Vagina (tissue), 2 donors: ENCODE measurements at regions not wholly inside any gene's neighbourhood (a gene's known extent, or its start where the extent isn't known, plus 50 kb on each side); places are given as distances from the start of the nearest gene placed in this dataset.

ENCODE experiments used
- DNase-seq, 2 donors: peaks; one replicate each; pipeline ENCODE4 v3.0.0-alpha.2; 2017; ENCODE audit errors: extremely low spot score in 2 of 2
- H3K27ac ChIP-seq: fragments of 200-600 bp; sonication (generic); one replicate; pipeline ENCODE4 v1.5.1; 2019
- H3K27me3 ChIP-seq: fragments of 200-600 bp; sonication (generic); one replicate; pipeline ENCODE4 v1.5.1; 2019
- H3K36me3 ChIP-seq, 2 donors: fragments of 200-600 bp; sonication (generic); one replicate each; pipeline ENCODE4 v1.5.1; 2017 to 2019
- H3K4me1 ChIP-seq: fragments of 200-600 bp; sonication (generic); one replicate; pipeline ENCODE4 v1.5.1; 2019
- H3K4me3 ChIP-seq, 2 donors: fragments of 200-600 bp; sonication (generic); 1 replicate in 1 of 2; 2 replicates in 1 of 2; pipeline ENCODE4 v1.5.1; 2016 to 2019
- H3K9me3 ChIP-seq: fragments of 200-600 bp; sonication (generic); one replicate; pipeline ENCODE4 v1.5.1; 2019
- CTCF ChIP-seq, 3 experiments: fragments of 450-650 bp in 2 of 3; fragments of 200-600 bp in 1 of 3; sonication (generic) in 1 of 3; IDR thresholded peaks; one replicate each; pipeline ENCODE4 v1.5.1; 2017 to 2019; ENCODE audit warnings: antibody characterized with exemption in 3 of 3, mild to moderate bottlenecking in 2 of 3, moderate library complexity in 2 of 3
- POLR2A ChIP-seq, 2 donors: fragments of 450-650 bp; IDR thresholded peaks; one replicate each; pipeline ENCODE4 v1.6.1; 2017; ENCODE audit warnings: antibody characterized with exemption in 2 of 2, mild to moderate bottlenecking in 2 of 2, moderate library complexity in 2 of 2
- POLR2AphosphoS5 ChIP-seq, 2 donors: sonication (generic); formaldehyde crosslinking; IDR thresholded peaks; one replicate each; pipeline ENCODE4 v1.9.0; 2017; ENCODE audit warnings: antibody characterized with exemption in 2 of 2, mild to moderate bottlenecking in 2 of 2, low read depth in 1 of 2; ENCODE audit not compliant: insufficient read depth in 1 of 2
- intact Hi-C: fragments of 100-400 bp; cut with DNase I; formaldehyde crosslinking; loops from one replicate; pipeline ENCODE4 v1.15.1; 2023

- no peaks in the 10 kb centered on the region for H3K36me3 ChIP-seq
- H3K9me3 ChIP-seq, result no peaks in the 10 kb centered on the region
- peak in 1 of 2 donors; percentile 64 for DNase-seq
- H3K4me3 ChIP-seq, result no peak overlapping the region
- no peak overlapping the region for H3K27ac ChIP-seq
- TF ChIP-seq POLR2AphosphoS5 (IDR thresholded peaks at IDR 0.05; ENCODE audit: insufficient read depth in 1 of 2, low read depth in 1 of 2), result no peak
- TF ChIP-seq POLR2A (IDR thresholded peaks at IDR 0.05), result no peak
- TF ChIP-seq CTCF (IDR thresholded peaks at IDR 0.05), result no peak
- H3K4me1 ChIP-seq, result no peaks in the 10 kb centered on the region
- intact Hi-C loops, result no loop called here
- H3K27me3 ChIP-seq, result no peaks in the 10 kb centered on the region
Observed at GRCh38 chr13:24623149-24623665, 57.0 kb upstream of the ATP12A start.

- H3K27ac ChIP-seq, result peak overlapping the region; percentile 44
- TF ChIP-seq POLR2A (IDR thresholded peaks at IDR 0.05) (no peak), POLR2AphosphoS5 (IDR thresholded peaks at IDR 0.05; ENCODE audit: insufficient read depth in 1 of 2, low read depth in 1 of 2) (no peak), CTCF (IDR thresholded peaks at IDR 0.05) (no peak)
Observed at GRCh38 chr13:24624363-24624762, 55.8 kb upstream of the ATP12A start.

GRCh38 chr13:24624801-24625231 lies 55.4 kb upstream of the ATP12A start:
- no peak overlapping the region for H3K4me3 ChIP-seq
- peak in 1 of 2 donors; percentile 84 for DNase-seq
- intact Hi-C loops, result no loop called here
- H3K27ac ChIP-seq, result peak overlapping the region; percentile 44
- no peaks in the 10 kb centered on the region for H3K36me3 ChIP-seq
- TF ChIP-seq CTCF (IDR thresholded peaks at IDR 0.05), result no peak
- no peaks in the 10 kb centered on the region for H3K9me3 ChIP-seq
- H3K27me3 ChIP-seq, result no peaks in the 10 kb centered on the region
- no peaks in the 10 kb centered on the region for H3K4me1 ChIP-seq

More at GRCh38 chr13:24624363-24624762, 55.8 kb upstream of the ATP12A start:
- H3K36me3 ChIP-seq, result no peaks in the 10 kb centered on the region
- H3K9me3 ChIP-seq, result no peaks in the 10 kb centered on the region
- intact Hi-C loops, result no loop called here
- no peaks in the 10 kb centered on the region for H3K4me1 ChIP-seq
- no peak for DNase-seq
- H3K4me3 ChIP-seq, result no peak overlapping the region
- H3K27me3 ChIP-seq, result no peaks in the 10 kb centered on the region

GRCh38 chr13:24625331-24625731 lies 54.9 kb upstream of the ATP12A start:
- TF ChIP-seq POLR2A (IDR thresholded peaks at IDR 0.05) (no peak), CTCF (IDR thresholded peaks at IDR 0.05) (no peak), POLR2AphosphoS5 (IDR thresholded peaks at IDR 0.05; ENCODE audit: insufficient read depth in 1 of 2, low read depth in 1 of 2) (no peak)
- H3K4me1 ChIP-seq, result no peaks in the 10 kb centered on the region
- intact Hi-C loops, result no loop called here
- H3K27ac ChIP-seq, result peak overlapping the region; percentile 44
- DNase-seq, result no peak
- no peak overlapping the region for H3K4me3 ChIP-seq
- H3K36me3 ChIP-seq, result no peaks in the 10 kb centered on the region
- H3K27me3 ChIP-seq, result no peaks in the 10 kb centered on the region
- no peaks in the 10 kb centered on the region for H3K9me3 ChIP-seq

- no peaks in the 10 kb centered on the region for H3K36me3 ChIP-seq
- H3K4me3 ChIP-seq, result no peak overlapping the region
- intact Hi-C loops, result no loop called here
- no peak overlapping the region for H3K27ac ChIP-seq
- H3K9me3 ChIP-seq, result no peaks in the 10 kb centered on the region
- TF ChIP-seq POLR2A (IDR thresholded peaks at IDR 0.05) (no peak), CTCF (IDR thresholded peaks at IDR 0.05) (no peak), POLR2AphosphoS5 (IDR thresholded peaks at IDR 0.05; ENCODE audit: insufficient read depth in 1 of 2, low read depth in 1 of 2) (no peak)
- H3K4me1 ChIP-seq, result no peaks in the 10 kb centered on the region
- no peaks in the 10 kb centered on the region for H3K27me3 ChIP-seq
- DNase-seq, result peak in 1 of 2 donors; percentile 43
Observed at GRCh38 chr13:24625870-24626849, 54.0 kb upstream of the ATP12A start.
